CD14-positive monocyte (primary cell): ENCODE measurements at regions not wholly inside any gene's neighbourhood (a gene's known extent, or its start where the extent isn't known, plus 50 kb on each side); places are given as distances from the start of the nearest gene placed in this dataset.

Source experiments
- DNase-seq, 3 donors: peaks; one replicate each; pipeline ENCODE4 v3.0.0-alpha.2; 2011 to 2022
- H2AFZ ChIP-seq: 2 replicates; pipeline ENCODE4 v1.6.0; 2012; ENCODE audit warnings: mild to moderate bottlenecking, low read depth, low read length, inconsistent platforms; ENCODE audit not compliant: insufficient read depth, poor library complexity, severe bottlenecking
- H3K27ac ChIP-seq, 2 donors: 1 replicate in 1 of 2; 2 replicates in 1 of 2; pipeline ENCODE4 v1.5.1; 2012 to 2013; ENCODE audit warnings: low read length in 2 of 2, control low read depth in 1 of 2, inconsistent platforms in 1 of 2, low read depth in 1 of 2, mild to moderate bottlenecking in 1 of 2
- H3K27me3 ChIP-seq, 2 donors: one replicate each; pipeline versions ENCODE4 v1.6.0 to v1.6.1; 2011 to 2013; ENCODE audit warnings: low read length in 2 of 2; ENCODE audit not compliant: control insufficient read depth in 2 of 2, insufficient read depth in 2 of 2
- H3K36me3 ChIP-seq, 2 donors: replicated peaks in 1 of 2; 1 replicate in 1 of 2; 2 replicates in 1 of 2; pipeline versions ENCODE4 v1.5.1 to v1.6.1; 2012 to 2013; ENCODE audit warnings: low read length in 2 of 2, control low read depth in 1 of 2, inconsistent platforms in 1 of 2, mild to moderate bottlenecking in 1 of 2; ENCODE audit not compliant: insufficient read depth in 2 of 2, control insufficient read depth in 1 of 2
- H3K4me1 ChIP-seq, 2 donors: 1 replicate in 1 of 2; 2 replicates in 1 of 2; pipeline versions ENCODE4 v1.5.1 to v1.6.1; 2012 to 2013; ENCODE audit warnings: low read length in 2 of 2, control low read depth in 1 of 2, inconsistent platforms in 1 of 2, mild to moderate bottlenecking in 1 of 2, moderate library complexity in 1 of 2; ENCODE audit not compliant: insufficient read depth in 2 of 2, control insufficient read depth in 1 of 2
- H3K4me2 ChIP-seq: replicated peaks from 2 replicates; pipeline ENCODE3; 2012; ENCODE audit warnings: low read length, moderate library complexity, mild to moderate bottlenecking; ENCODE audit not compliant: poor library complexity, severe bottlenecking; ENCODE audit errors: extremely low read depth
- H3K4me3 ChIP-seq, 3 experiments: fragments of 200-600 bp in 1 of 3; sonication (generic) in 1 of 3; replicated peaks in 1 of 3; 1 replicate in 2 of 3; 2 replicates in 1 of 3; pipeline ENCODE4 v1.5.1; 2011 to 2013; ENCODE audit warnings: low read length in 3 of 3, mild to moderate bottlenecking in 3 of 3, control low read depth in 2 of 3, low read depth in 2 of 3, inconsistent platforms in 1 of 3, moderate library complexity in 1 of 3
- H3K79me2 ChIP-seq: 2 replicates; pipeline ENCODE4 v1.6.0; 2012; ENCODE audit warnings: mild to moderate bottlenecking, control low read depth, inconsistent platforms, low read length, moderate library complexity; ENCODE audit not compliant: insufficient read depth
- H3K9ac ChIP-seq: 2 replicates; pipeline ENCODE4 v1.6.0; 2017; ENCODE audit warnings: low read length, mild to moderate bottlenecking; ENCODE audit not compliant: insufficient read depth, poor library complexity, severe bottlenecking
- H3K9me3 ChIP-seq, 2 donors: replicated peaks in 1 of 2; 1 replicate in 1 of 2; 2 replicates in 1 of 2; pipeline versions ENCODE4 v1.5.1 to v1.6.1; 2012 to 2013; ENCODE audit warnings: low read length in 2 of 2, control low read depth in 1 of 2; ENCODE audit not compliant: control insufficient read depth in 1 of 2, insufficient read depth in 1 of 2
- H4K20me1 ChIP-seq: 2 replicates; pipeline ENCODE4 v1.6.0; 2012; ENCODE audit warnings: mild to moderate bottlenecking, low read length, control low read depth, moderate library complexity; ENCODE audit not compliant: insufficient read depth
- H3K27ac Mint-ChIP-seq, 7 donors: one replicate each; pipeline ENCODE4 v1.8.0; 2020; ENCODE audit warnings: mild to moderate bottlenecking in 7 of 7, mixed read lengths in 7 of 7, moderate library complexity in 6 of 7, inconsistent platforms in 2 of 7
- H3K27me3 Mint-ChIP-seq, 3 donors: one replicate each; pipeline ENCODE4 v1.8.0; 2021 to 2022; ENCODE audit warnings: low read depth in 3 of 3, mild to moderate bottlenecking in 3 of 3, mixed read lengths in 3 of 3, moderate library complexity in 3 of 3, inconsistent platforms in 1 of 3
- H3K36me3 Mint-ChIP-seq, 2 donors: one replicate each; pipeline ENCODE4 v1.8.0; 2020; ENCODE audit warnings: mixed read lengths in 2 of 2, inconsistent platforms in 1 of 2, mild to moderate bottlenecking in 1 of 2
- H3K4me1 Mint-ChIP-seq: one replicate; pipeline ENCODE4 v1.8.0; 2020; ENCODE audit warnings: mild to moderate bottlenecking, mixed read lengths
- H3K4me3 Mint-ChIP-seq, 2 donors: one replicate each; pipeline ENCODE4 v1.8.0; 2020; ENCODE audit warnings: mild to moderate bottlenecking in 2 of 2, mixed read lengths in 2 of 2, moderate library complexity in 1 of 2
- H3K9me3 Mint-ChIP-seq, 7 donors: one replicate each; pipeline ENCODE4 v1.8.0; 2020 to 2022; ENCODE audit warnings: mixed read lengths in 7 of 7, mild to moderate bottlenecking in 6 of 7, moderate library complexity in 6 of 7, inconsistent platforms in 2 of 7
- WGBS: methylation state at CpG from one replicate; pipeline ENCODE4 v1.1.5; 2013; ENCODE audit warnings: missing lambda C conversion rate; ENCODE audit not compliant: insufficient coverage; 5-methylcytosine and 5-hydroxymethylcytosine counted together
- intact Hi-C, 2 donors: fragments of 100-400 bp; cut with micrococcal nuclease; formaldehyde crosslinking; loops; one replicate each; pipeline versions ENCODE4 v1.15.0 to v1.15.1; 2023
- TF ChIP-seq, protein P1 (sequence below): fragments of 200-600 bp; IDR thresholded peaks from one replicate; pipeline ENCODE4 v1.8.0; 2022; ENCODE audit warnings: antibody characterized with exemption, mild to moderate bottlenecking

DNA sequence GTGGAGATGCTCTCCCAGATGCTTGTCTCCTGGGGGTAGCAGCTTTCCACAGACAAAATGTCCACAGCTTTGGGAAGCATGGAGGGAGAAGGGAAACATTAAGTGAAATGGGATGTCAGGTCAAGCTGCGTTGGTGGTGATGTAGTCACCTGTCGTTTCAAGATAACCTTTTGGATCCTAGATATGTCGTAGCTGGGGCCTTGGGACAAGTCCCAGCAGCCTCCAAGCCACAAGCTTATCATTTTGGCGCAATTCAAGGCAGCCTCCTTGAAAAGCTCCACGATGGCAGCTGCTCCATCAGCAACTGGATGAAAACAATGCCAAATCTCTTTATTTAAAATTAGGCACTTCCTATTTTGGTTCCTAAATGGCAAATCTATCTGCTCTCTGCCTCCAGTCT, 52.0 kb downstream of the RTL9 start:
- TF ChIP-seq, protein P1, sequence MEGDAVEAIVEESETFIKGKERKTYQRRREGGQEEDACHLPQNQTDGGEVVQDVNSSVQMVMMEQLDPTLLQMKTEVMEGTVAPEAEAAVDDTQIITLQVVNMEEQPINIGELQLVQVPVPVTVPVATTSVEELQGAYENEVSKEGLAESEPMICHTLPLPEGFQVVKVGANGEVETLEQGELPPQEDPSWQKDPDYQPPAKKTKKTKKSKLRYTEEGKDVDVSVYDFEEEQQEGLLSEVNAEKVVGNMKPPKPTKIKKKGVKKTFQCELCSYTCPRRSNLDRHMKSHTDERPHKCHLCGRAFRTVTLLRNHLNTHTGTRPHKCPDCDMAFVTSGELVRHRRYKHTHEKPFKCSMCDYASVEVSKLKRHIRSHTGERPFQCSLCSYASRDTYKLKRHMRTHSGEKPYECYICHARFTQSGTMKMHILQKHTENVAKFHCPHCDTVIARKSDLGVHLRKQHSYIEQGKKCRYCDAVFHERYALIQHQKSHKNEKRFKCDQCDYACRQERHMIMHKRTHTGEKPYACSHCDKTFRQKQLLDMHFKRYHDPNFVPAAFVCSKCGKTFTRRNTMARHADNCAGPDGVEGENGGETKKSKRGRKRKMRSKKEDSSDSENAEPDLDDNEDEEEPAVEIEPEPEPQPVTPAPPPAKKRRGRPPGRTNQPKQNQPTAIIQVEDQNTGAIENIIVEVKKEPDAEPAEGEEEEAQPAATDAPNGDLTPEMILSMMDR, result no peak
- Histone ChIP-seq H3K4me2 (no peak overlapping the region), H3K9ac (no peak overlapping the region), H3K4me1 (no peaks in the 10 kb centered on the region), H3K4me3 (no peak overlapping the region), H3K36me3 (no peaks in the 10 kb centered on the region), H2AFZ (no peak overlapping the region), H3K9me3 (no peaks in the 10 kb centered on the region), H4K20me1 (no peaks in the 10 kb centered on the region), H3K27ac (no peak overlapping the region), H3K79me2 (no peaks in the 10 kb centered on the region), H3K27me3 (no peaks in the 10 kb centered on the region)
- no CpG with 5 or more reads among the region's 5 CpGs for WGBS
- intact Hi-C loops, result loop anchor here in 1 of 2 donors (5.0 kb wide), 1 partner anchor 248 kb away; no protein-coding TSS in a partner anchor
- no peak overlapping the region for H3K27ac Mint-ChIP-seq
- peaks cover 4% of the 10 kb centered on the region for H3K4me1 Mint-ChIP-seq
- H3K36me3 Mint-ChIP-seq, result no peaks in the 10 kb centered on the region
- DNase-seq, result no peak
- peaks cover 0 to 17% (median 0%) of the 10 kb centered on the region in 3 donors for H3K27me3 Mint-ChIP-seq
- no peaks in the 10 kb centered on the region for H3K9me3 Mint-ChIP-seq
- H3K4me3 Mint-ChIP-seq, result no peak overlapping the region

DNA sequence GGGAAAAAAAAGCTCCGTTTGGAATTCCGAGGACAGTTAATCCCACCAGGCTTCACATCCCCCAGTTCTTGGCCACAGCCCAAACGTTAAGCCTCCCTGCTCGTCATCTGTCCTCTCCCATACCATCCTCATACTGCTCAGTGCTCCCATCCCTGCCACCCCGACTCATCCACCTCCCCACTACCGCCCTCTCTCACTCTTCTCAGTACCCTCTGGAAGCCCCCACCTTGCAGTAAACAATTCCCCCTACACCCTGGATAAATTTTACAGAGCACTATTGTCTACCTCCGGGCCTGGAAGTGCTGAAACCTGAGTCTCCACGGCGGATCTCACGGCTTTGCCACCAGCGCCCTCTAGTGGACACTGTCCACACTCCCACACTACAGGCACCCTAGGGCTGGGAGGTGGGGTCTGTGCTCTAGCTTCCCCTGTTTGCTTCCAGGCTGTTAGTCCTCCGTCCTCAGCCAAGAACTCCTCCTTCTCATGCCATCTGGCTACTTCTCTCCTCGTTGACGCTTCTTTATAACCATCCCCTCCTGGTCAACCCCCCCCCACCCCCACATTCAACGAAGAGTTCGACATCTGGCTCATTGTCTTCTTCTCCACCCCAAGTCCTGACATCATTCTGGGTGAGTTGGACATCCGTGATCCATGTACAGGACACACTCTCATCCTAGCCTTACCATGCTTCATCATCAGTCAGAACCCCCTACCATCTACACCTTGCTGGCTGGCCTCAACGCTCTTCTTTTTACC, 54.5 kb downstream of the RTL9 start:
- no peaks in the 10 kb centered on the region for H3K27me3 ChIP-seq
- no peaks in the 10 kb centered on the region for H3K36me3 ChIP-seq
- no peaks in the 10 kb centered on the region for H3K36me3 Mint-ChIP-seq
- H3K9me3 ChIP-seq, result no peaks in the 10 kb centered on the region
- H3K4me1 ChIP-seq, result no peaks in the 10 kb centered on the region
- WGBS, result 29% methylated on average over 2 of the region's 18 CpGs
- H3K4me3 ChIP-seq, result no peak overlapping the region
- no peak overlapping the region for H3K4me3 Mint-ChIP-seq
- H3K27me3 Mint-ChIP-seq, result peaks cover 2 to 20% (median 4%) of the 10 kb centered on the region in 3 donors
- H4K20me1 ChIP-seq, result no peaks in the 10 kb centered on the region
- no peak overlapping the region for H3K27ac ChIP-seq
- TF ChIP-seq, protein P1, result peak; percentile 71
- H3K4me2 ChIP-seq, result peak overlapping the region; percentile 11
- no peak overlapping the region for H3K27ac Mint-ChIP-seq
- H3K4me1 Mint-ChIP-seq, result peaks cover 4% of the 10 kb centered on the region
- no peaks in the 10 kb centered on the region for H3K9me3 Mint-ChIP-seq
- DNase-seq, result peak; percentile 41 to 58 (median 49)
- intact Hi-C loops, result loop anchor here in 1 of 2 donors (5.0 kb wide), 1 partner anchor 251 kb away; no protein-coding TSS in a partner anchor
- no peak overlapping the region for H2AFZ ChIP-seq
- no peak overlapping the region for H3K9ac ChIP-seq
- no peaks in the 10 kb centered on the region for H3K79me2 ChIP-seq
